ENCODE measurements at regions not wholly inside any gene's neighbourhood (a gene's known extent, or its start where the extent isn't known, plus 50 kb on each side); places are given as distances from the start of the nearest gene placed in this dataset.
"Not testable (repeated sequence)": the region's sequence is repeated elsewhere in the genome, so short reads cannot be mapped to it uniquely, and the experiment has no call there.

GRCh38 chr2:145584353-145584752 is 1064.4 kb upstream of the ZEB2 start:
- no peak for DNase-seq (ENCODE audit: low read depth)

- no peak for DNase-seq (ENCODE audit: low read depth)
Measured at GRCh38 chr2:145573608-145574007, 1053.7 kb upstream of the ZEB2 start.

- no peak for DNase-seq (ENCODE audit: low read depth)
Measured at GRCh38 chr2:145572238-145572637, 1052.3 kb upstream of the ZEB2 start.

- no peak for DNase-seq (ENCODE audit: low read depth)
Measured at GRCh38 chr2:145569108-145569507, 1049.2 kb upstream of the ZEB2 start.

- DNase-seq (ENCODE audit: low read depth), result no peak
Measured at GRCh38 chr2:145563741-145564615, 1044.1 kb upstream of the ZEB2 start.

- no peak for DNase-seq (ENCODE audit: low read depth)
Measured at GRCh38 chr2:145561152-145561551, 1041.2 kb upstream of the ZEB2 start.

GRCh38 chr2:145558617-145559350 is 1038.9 kb upstream of the ZEB2 start:
- no peak for DNase-seq (ENCODE audit: low read depth)

GRCh38 chr2:145555360-145555759 is 1035.4 kb upstream of the ZEB2 start:
- DNase-seq (ENCODE audit: low read depth), result no peak

GRCh38 chr2:145551686-145552085 is 1031.8 kb upstream of the ZEB2 start:
- no peak for DNase-seq (ENCODE audit: low read depth)

GRCh38 chr2:145548479-145548878 is 1028.6 kb upstream of the ZEB2 start:
- no peak for DNase-seq (ENCODE audit: low read depth)

GRCh38 chr2:145547620-145548019 is 1027.7 kb upstream of the ZEB2 start:
- DNase-seq (ENCODE audit: low read depth), result no peak

GRCh38 chr2:145546091-145546490 is 1026.2 kb upstream of the ZEB2 start:
- no peak for DNase-seq (ENCODE audit: low read depth)

GRCh38 chr2:145543856-145544255 is 1023.9 kb upstream of the ZEB2 start:
- DNase-seq (ENCODE audit: low read depth), result no peak

GRCh38 chr2:145543155-145543554 is 1023.2 kb upstream of the ZEB2 start:
- DNase-seq (ENCODE audit: low read depth), result no peak

- DNase-seq (ENCODE audit: low read depth), result no peak
Measured at GRCh38 chr2:145541028-145541427, 1021.1 kb upstream of the ZEB2 start.

- DNase-seq (ENCODE audit: low read depth), result no peak
Measured at GRCh38 chr2:145538661-145539350, 1018.9 kb upstream of the ZEB2 start.

- DNase-seq (ENCODE audit: low read depth), result no peak
Measured at GRCh38 chr2:145530653-145531052, 1010.7 kb upstream of the ZEB2 start.

GRCh38 chr2:145524836-145525235 is 1004.9 kb upstream of the ZEB2 start:
- DNase-seq (ENCODE audit: low read depth), result no peak

- DNase-seq (ENCODE audit: low read depth), result no peak
Measured at GRCh38 chr2:145524303-145524702, 1004.4 kb upstream of the ZEB2 start.

GRCh38 chr2:145519254-145519653 is 999.3 kb upstream of the ZEB2 start:
- DNase-seq (ENCODE audit: low read depth), result not testable (repeated sequence)

GRCh38 chr2:145511946-145512345 is 992.0 kb upstream of the ZEB2 start:
- no peak for DNase-seq (ENCODE audit: low read depth)

- no peak for DNase-seq (ENCODE audit: low read depth)
Measured at GRCh38 chr2:145503511-145503910, 983.6 kb upstream of the ZEB2 start.

GRCh38 chr2:145501920-145502319 is 982.0 kb upstream of the ZEB2 start:
- no peak for DNase-seq (ENCODE audit: low read depth)
